ENCODE measurements at regions not wholly inside any gene's neighbourhood (a gene's known extent, or its start where the extent isn't known, plus 50 kb on each side); places are given as distances from the start of the nearest gene placed in this dataset.

DNA sequence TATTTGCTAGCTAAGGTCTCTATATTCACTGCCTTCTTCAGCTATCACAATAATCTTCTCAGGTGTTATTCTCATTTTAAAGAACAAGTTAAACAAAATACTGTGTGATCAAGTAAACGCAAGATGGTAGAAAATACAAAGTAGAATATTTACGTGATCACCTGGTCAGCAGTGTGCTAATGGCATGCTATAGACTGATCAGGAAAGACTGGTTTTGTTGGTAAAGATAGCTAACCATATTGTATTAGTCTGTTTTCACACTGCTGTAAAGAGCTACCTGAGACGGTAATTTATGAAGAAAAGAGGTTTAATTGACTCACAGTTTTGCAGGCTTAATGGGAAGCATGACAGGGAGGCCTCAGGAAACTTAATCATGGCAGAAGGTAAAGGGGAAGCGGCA is 50.4 kb downstream of the ZBTB38 start:
- intact Hi-C loops (cut with DNase I), result no loop called here
- no peak for DNase-seq (ENCODE audit: missing footprints)
- ATAC-seq, result no peak

DNA sequence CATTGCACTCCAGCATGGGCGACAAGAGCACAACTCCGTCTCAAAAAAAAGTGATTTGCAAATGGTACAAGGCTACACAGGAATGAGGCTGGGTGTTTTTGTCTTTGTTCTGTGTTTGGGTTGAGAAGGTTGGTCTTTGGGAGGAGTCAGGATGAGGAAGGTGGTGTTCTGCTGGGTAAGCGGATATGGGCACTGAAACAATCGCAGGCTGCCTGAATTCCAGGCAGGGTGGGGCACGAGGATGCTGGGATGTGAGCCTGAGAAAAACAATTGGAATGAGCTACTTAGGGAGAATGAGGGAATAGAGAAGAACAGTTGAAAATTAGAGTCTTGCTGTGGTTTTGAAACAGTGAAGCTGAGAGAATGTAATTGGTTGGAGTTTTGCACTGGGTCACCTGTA is 51.6 kb downstream of the ZBTB38 start:
- no peak for DNase-seq (ENCODE audit: missing footprints)
- no peak for ATAC-seq
- intact Hi-C loops (cut with DNase I), result no loop called here

DNA sequence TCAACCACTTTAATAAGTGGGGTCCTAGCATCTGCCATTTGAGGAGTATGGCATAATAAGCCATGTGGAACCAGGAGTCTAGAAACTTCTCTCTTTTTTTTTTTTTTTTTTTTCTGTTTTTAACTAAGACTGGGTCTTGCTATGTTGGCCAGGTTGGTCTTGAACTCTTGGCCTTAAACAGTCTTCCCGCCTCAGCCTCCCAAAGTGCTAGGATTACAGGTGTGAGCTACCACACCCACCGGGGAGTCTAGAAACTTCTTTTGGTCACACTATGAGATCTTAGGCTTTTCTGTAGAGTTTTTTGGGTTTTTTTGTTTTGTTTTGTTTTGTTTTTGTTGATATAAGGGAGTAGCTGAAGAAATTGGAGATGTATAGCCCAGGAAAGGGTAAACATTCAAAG is 52.9 kb downstream of the ZBTB38 start:
- no peak for ATAC-seq
- intact Hi-C loops (cut with DNase I), result no loop called here
- no peak for DNase-seq (ENCODE audit: missing footprints)

DNA sequence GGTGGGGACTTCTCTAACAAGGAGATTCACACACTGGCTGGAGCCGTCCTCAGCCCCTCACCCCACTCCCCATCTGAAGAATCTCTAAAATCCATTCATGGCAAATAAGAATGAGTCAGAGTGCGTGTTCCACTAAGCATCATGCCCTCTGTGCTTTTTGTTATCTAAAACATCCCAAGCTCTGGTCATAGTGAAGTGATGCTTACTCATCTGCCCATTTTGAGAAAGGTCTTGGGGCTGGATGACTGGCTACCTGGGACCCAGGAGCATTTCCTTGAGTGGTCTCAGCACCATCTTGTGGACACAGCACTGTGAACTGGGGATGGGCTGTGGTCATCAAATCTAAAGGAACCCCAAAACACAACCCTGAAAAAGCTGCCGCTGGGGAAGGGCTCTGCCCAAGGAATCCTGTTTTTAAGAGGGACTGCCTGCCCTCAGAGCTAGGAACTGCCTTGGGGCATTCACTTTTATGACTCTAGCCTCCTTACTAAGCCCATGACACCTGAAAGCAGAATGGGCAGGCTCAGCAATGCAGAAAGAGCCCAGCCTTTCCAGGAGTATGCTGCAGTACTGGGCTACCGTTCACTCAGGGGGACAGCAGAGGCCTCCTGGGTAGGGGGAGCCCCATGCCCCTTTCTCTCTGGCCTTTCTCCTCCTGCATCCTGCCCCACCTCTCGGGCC is 53.5 kb downstream of the ZBTB38 start:
- DNase-seq (ENCODE audit: missing footprints), result no peak
- intact Hi-C loops (cut with DNase I), result no loop called here
- ATAC-seq, result no peak

DNA sequence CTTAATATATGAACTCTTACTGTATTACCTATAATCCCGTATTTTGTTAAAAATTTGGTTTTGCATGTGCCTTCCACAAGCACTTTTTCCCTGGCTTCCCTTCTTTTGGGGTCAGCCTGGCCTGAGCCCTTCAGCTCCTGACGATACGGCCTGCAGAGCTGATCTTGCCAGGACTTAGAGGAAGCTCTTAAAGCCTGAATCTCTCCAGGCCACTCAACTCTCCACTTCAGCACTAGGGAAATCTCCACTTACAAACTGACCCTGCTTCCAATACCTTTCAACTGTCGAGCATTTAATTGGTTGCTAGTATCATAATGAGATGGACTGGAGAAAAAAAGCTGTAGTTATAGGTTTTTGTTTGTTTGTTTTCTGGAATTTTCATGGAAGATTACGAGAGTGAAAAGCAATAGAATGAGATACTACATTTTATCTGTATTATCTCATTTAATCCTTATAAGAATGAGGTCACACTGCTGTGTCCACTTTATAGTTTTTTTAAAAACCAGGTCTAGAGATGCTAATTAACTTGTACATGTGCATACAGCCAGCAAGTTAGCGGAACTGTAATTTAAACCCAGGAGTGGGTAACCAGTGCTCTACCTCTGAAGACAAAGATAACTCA is 54.8 kb downstream of the ZBTB38 start:
- ATAC-seq (peak; percentile 30), DNase-seq (ENCODE audit: missing footprints) (no peak)
- intact Hi-C loops (cut with DNase I), result no loop called here

DNA sequence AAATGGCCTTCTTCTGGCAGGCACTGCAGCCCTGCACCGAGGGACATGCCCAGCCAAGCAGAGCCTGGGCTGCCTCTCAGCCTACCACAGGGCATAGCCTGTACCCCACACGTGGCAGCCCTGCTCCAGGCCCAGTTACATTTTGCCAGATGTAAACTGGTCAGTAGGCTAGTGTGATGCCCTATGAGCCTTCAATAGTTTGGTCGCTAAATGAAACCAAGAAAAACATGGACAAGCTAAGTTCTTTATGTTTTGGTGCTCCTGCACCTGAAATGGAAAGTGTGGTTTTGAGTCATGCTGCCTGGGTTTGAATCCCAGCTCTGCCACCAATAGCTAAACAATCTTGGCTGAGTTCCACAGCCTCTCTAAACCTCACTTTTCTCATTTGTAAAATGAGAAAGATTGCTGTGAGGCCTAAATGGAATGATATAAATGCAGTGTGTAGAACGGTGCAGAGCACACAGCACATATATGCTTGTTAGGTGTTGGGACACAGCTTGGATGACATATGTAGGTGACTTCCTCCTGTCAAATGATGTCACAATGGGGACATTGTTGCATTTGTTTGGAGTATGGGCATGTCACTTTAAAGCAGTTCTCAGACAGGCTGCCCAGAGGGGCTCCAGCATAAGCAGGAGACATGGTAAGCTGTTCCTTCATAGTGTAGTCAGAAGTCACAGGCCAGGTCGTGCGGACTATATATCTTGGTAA is 57.4 kb downstream of the ZBTB38 start:
- DNase-seq (ENCODE audit: missing footprints), result no peak
- intact Hi-C loops (cut with DNase I), result loop anchor here (2.0 kb wide), 1 partner anchor 13 kb away; no protein-coding TSS in a partner anchor
- no peak for ATAC-seq

DNA sequence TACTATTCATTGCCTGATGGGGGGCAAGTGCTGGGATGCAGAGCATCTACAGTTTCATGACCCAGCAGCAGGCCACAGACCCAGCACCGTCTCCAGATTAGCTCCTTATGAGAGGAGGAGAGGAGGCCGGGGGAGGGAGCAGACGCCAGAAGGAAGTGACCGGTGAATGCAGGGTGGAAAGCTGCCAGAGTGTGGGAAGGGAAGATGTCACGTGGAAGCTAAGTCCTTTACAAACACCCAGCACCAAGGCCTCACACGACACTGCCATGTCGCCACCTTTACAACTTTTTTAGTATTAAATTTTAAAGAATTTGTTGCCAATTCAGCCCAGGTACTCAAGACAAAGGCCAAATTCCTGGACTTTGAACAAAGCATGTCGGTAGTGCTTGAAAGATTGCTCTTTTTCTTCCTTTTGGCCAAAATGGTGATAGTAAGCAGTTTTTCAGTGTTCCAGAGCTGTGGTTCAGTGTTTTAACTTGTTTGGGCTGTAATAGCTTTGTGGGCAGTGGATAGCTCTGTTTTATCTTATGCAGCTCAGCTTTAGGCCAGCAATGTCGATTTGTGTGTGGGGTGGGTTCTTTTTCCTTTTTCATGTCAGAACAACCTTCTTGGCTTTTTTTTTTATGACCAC is 58.2 kb downstream of the ZBTB38 start:
- peak; percentile 88 for DNase-seq (ENCODE audit: missing footprints)
- intact Hi-C loops (cut with DNase I), result loop anchor here (2.0 kb wide), 1 partner anchor 14 kb away; no protein-coding TSS in a partner anchor
- peak; percentile 65 for ATAC-seq

DNA sequence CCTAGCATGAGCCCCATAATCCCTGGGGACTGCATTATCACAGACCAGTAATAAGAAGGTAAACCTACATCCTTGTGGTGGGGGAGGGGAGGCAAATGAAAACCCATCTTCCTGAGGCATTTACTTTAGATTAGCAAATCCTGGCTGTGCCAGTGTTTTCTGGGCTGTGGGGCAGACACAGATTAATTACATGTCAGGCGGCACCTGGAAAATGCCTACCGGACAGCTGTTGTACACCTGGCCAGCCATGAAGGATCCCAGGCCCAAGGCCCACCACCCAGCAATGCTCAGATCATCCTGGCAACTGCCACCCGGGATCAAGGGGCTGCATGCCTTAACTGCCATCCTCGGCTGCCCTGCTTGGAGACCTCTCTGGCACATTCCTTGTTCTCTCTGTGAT is 59.1 kb upstream of the RASA2 start:
- DNase-seq (ENCODE audit: missing footprints) (no peak), ATAC-seq (no peak)
- intact Hi-C loops (cut with DNase I), result loop anchor here (2.0 kb wide), 1 partner anchor 15 kb away; no protein-coding TSS in a partner anchor

DNA sequence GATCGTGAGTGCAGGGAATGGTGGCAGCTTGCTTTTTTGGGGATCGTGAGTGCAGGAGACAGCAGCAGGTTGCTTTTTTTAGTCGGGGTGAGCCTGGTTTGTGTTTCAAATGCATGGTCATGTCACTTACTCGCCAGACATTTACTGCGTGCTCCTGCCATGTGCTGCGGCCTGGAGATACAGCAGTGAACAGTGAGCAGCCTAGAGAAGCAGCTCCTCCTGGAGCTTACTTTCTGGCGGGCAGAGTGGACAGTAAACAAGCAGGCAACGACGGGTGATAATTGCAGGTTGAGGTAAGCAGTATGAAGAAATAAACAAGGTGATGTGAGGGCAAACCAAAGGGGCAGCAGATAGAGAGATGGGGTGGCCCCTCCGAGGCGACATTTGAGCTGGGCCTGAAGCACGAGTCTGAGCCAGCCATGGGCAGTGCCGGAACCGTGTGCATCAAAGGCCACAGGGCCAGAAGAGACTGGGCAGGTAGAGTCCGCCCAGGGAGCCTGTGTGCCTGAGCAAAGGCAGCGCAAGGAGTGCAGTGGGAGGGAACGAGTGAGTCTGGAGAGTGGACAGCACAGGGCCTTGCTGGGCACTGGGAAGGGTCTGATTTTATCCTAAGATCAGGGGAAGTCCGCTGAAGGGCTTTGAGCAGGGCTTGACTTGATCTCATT is 57.3 kb upstream of the RASA2 start:
- DNase-seq (ENCODE audit: missing footprints) (no peak), ATAC-seq (peak; percentile 74)
- intact Hi-C loops (cut with DNase I), result no loop called here

DNA sequence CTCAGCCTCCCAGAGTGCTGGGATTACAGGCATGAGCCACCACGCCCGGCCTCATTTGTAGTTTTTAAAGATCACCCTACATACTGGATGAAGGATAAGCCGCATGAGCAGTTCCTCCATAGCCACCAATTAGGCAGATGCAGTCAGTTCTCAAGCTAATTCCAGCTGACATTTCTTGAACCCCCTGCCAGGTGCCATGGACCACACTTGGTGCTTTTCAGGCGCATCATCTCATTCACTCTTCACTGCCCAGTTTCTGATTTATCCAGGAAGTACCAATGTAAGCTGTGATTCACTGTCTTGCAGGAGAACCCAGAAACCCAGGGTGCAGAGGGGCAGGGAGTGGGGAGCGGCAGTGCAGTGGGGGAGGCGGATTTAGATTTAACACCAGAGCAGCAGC is 56.5 kb upstream of the RASA2 start:
- intact Hi-C loops (cut with DNase I), result no loop called here
- DNase-seq (ENCODE audit: missing footprints), result no peak
- ATAC-seq, result no peak

DNA sequence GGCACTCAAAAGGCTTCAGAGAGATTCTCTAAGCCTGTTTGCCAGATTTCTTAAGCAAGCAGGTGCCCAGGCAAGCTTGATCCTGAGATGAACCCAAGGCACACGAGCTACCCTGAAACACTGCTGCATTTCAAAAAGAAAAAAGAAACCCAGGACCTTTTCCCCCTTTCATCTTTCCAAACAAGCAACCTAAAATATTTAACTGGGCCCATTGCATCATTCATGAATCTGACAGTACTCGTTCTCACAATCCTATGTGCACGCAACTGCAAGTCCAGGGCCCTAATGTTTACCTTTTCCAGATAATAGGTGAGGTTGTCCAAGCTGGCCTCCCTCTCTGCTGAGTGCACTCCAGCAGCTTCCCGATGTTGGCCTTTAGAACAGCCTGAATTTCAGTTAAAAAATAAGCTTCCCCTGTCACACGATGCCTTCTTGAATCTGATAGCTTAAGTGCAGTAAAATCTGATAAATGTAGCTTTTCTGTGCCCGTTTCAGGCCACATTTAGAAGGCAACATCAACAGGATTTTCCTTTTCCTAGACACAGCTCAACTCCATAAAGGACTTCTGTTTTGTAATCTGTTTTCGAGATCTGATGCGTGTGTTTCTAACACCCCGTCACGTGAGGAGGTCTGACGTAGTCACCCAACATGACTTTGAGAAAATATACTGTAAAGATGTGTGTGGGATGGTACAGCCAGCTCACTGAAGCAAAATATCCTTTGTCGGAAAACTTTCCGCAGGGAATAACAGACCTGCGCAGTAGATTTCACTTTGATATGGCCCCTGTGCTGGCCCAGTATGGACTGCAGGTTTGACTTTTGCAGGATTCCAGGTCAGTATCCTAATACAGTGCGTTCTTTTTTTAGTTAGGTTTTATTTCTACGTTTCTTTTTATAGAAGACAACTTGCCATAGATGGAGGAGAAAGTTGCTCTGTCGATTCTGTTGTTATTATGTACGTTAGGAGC is 55.1 kb upstream of the RASA2 start:
- DNase-seq (ENCODE audit: missing footprints) (no peak), ATAC-seq (no peak)
- intact Hi-C loops (cut with DNase I), result no loop called here

DNA sequence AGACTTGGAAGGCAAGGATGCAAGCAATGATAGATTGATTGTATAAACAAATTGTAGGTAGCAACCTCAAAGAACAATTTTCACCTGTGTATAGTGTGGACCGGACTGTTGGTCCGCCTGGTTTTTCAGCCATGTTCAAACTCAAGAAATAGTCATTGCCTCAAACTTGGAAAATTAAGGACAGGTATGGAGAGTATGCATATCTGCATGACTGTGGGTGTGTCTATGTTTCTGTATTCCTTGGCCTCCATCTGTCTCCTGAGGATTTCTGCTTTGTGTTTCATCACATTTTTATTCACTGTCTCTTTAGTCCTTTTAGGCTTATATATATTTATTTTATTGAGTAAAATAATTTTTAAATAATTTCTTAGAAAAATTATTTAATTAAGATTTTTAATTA is 53.9 kb upstream of the RASA2 start:
- intact Hi-C loops (cut with DNase I), result no loop called here
- DNase-seq (ENCODE audit: missing footprints), result no peak
- no peak for ATAC-seq

DNA sequence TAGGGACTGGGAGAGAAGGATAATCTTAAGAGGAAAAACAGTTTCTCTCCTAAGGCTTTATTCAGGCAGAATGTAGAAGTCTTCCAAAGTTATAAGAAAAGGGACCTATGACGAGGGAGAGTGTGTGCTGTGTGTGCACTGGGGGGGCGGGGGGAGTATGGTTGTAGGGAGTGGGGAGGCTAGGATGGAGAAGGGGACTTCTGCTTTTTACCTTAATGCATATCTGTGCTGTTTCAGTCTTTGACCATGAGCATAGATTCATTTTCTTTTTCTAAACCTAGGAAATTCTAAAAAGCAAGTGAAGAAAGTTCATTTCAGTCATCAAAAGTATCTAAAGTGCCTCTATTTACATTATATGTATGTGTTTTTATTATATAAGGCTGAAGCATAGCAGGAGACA is 52.6 kb upstream of the RASA2 start:
- ATAC-seq (no peak), DNase-seq (ENCODE audit: missing footprints) (no peak)
- intact Hi-C loops (cut with DNase I), result no loop called here

DNA sequence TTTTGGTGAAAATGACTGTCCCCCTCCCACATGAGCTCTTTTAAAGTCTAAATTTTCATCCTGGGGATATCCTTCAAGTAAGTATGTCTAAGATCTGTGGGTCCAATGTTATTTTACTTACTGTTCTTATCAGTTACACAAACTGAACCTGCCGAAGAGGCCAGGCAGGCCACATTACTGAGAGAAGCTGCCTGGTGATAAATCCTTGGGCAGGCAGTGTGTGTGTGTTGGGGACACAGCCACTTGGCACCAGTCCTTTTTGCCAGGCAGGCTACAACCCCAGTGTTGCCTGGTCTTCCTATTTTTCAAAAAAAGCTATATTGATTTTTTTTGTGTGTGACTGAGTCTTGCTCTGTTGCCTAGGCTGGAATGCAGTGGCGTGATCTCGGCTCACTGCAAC is 50.6 kb upstream of the RASA2 start:
- peak; percentile 49 for ATAC-seq
- intact Hi-C loops (cut with DNase I), result no loop called here
- no peak for DNase-seq (ENCODE audit: missing footprints)

All from Right ventricle myocardium inferior (tissue), 1 donor.